IMR-90 (cell line): ENCODE measurements at regions not wholly inside any gene's neighbourhood (a gene's known extent, or its start where the extent isn't known, plus 50 kb on each side); places are given as distances from the start of the nearest gene placed in this dataset.

ENCODE experiments used
- ATAC-seq: fragments of 200-7000 bp; cut with Tn5 transposase; 2 replicates; pipeline ENCODE4 v1.9.1; 2020; ENCODE audit warnings: low read depth, mild to moderate bottlenecking, moderate library complexity
- BruUV-seq: library from RNA; stranded (reverse); fragments of 400-500 nt; replicated peaks from 2 replicates; lab custom pipeline; 2021; lab: Mats Ljungman, UMichigan
- CTCF ChIA-PET: fragments of 300-600 bp; formaldehyde crosslinking; extraction: SDS; loops from one replicate; lab custom pipeline; 2021; ENCODE audit warnings: antibody characterized with exemption; lab: Yijun Ruan, JAX
- POLR2A ChIA-PET: fragments of 300-600 bp; sonication (Branson Sonifier 250); formaldehyde crosslinking; loops from one replicate; lab custom pipeline; 2022; ENCODE audit warnings: antibody characterized with exemption; ENCODE audit not compliant: unreplicated experiment; lab: Charles Lee
- DNase-seq: peaks from one replicate; pipeline ENCODE4 v3.0.0; 2013
- H2AFZ ChIP-seq: replicated peaks from 2 replicates; pipeline ENCODE3; 2013; ENCODE audit warnings: low read length, mild to moderate bottlenecking; ENCODE audit not compliant: poor library complexity
- H2AK5ac ChIP-seq: 2 replicates; pipeline ENCODE4 v1.6.1; 2013; ENCODE audit warnings: low read depth, low read length, inconsistent platforms
- H2AK9ac ChIP-seq: replicated peaks from 2 replicates; pipeline ENCODE3; 2013; ENCODE audit warnings: mild to moderate bottlenecking, low read depth, low read length, moderate library complexity; ENCODE audit not compliant: poor library complexity
- H2BK120ac ChIP-seq: 2 replicates; pipeline ENCODE4 v1.6.1; 2013; ENCODE audit warnings: low read depth, low read length, inconsistent platforms
- H2BK15ac ChIP-seq: 3 replicates; pipeline ENCODE4 v1.6.1; 2013; ENCODE audit warnings: low read depth, low read length, inconsistent platforms
- H2BK20ac ChIP-seq: 2 replicates; pipeline ENCODE4 v1.6.1; 2013; ENCODE audit warnings: low read depth, mild to moderate bottlenecking, inconsistent platforms, low read length, moderate library complexity
- H2BK5ac ChIP-seq: 2 replicates; pipeline ENCODE4 v1.6.1; 2013; ENCODE audit warnings: mild to moderate bottlenecking, low read depth, low read length, inconsistent platforms; ENCODE audit not compliant: poor library complexity, severe bottlenecking
- H3K14ac ChIP-seq: replicated peaks from 2 replicates; pipeline ENCODE4 v1.6.1; 2013; ENCODE audit warnings: low read depth, low read length, inconsistent platforms
- H3K18ac ChIP-seq: 2 replicates; pipeline ENCODE4 v1.6.1; 2013; ENCODE audit warnings: low read depth, low read length, control low read depth
- H3K23ac ChIP-seq: 2 replicates; pipeline ENCODE4 v1.6.1; 2013; ENCODE audit warnings: low read depth, low read length, inconsistent platforms
- H3K27ac ChIP-seq: 2 replicates; pipeline ENCODE4 v1.5.1; 2013; ENCODE audit warnings: mild to moderate bottlenecking, control low read depth, low read length; ENCODE audit not compliant: insufficient read depth
- H3K27me3 ChIP-seq: 2 replicates; pipeline ENCODE4 v1.6.1; 2013; ENCODE audit warnings: low read length; ENCODE audit not compliant: control insufficient read depth, insufficient read depth
- H3K36me3 ChIP-seq: 2 replicates; pipeline ENCODE4 v1.6.1; 2013; ENCODE audit warnings: low read length, mixed read lengths; ENCODE audit not compliant: control insufficient read depth, insufficient read depth
- H3K4ac ChIP-seq: 2 replicates; pipeline ENCODE4 v1.6.1; 2013; ENCODE audit warnings: low read depth, low read length, inconsistent platforms
- H3K4me1 ChIP-seq: 2 replicates; pipeline ENCODE4 v1.6.1; 2013; ENCODE audit warnings: low read length, mixed read lengths; ENCODE audit not compliant: control insufficient read depth, insufficient read depth
- H3K4me2 ChIP-seq: 2 replicates; pipeline ENCODE4 v1.6.1; 2013; ENCODE audit warnings: low read depth, mild to moderate bottlenecking, control low read depth, low read length, moderate library complexity
- H3K4me3 ChIP-seq: 2 replicates; pipeline ENCODE4 v1.5.1; 2013; ENCODE audit warnings: low read depth, mild to moderate bottlenecking, control low read depth, low read length, moderate library complexity; ENCODE audit not compliant: insufficient read depth
- H3K56ac ChIP-seq: 2 replicates; pipeline ENCODE4 v1.6.1; 2013; ENCODE audit warnings: low read length, inconsistent platforms; ENCODE audit not compliant: insufficient read depth; ENCODE audit errors: extremely low read depth
- H3K79me1 ChIP-seq, 2 experiments: 2 replicates each; pipeline ENCODE4 v1.6.1; 2013; ENCODE audit warnings: low read length in 2 of 2, inconsistent platforms in 1 of 2, low read depth in 1 of 2
- H3K9ac ChIP-seq: 2 replicates; pipeline ENCODE4 v1.6.1; 2013; ENCODE audit warnings: low read depth, low read length, control low read depth
- H3K9me1 ChIP-seq: 2 replicates; pipeline ENCODE4 v1.6.1; 2013; ENCODE audit warnings: low read length, inconsistent platforms; ENCODE audit not compliant: insufficient read depth
- H3K9me3 ChIP-seq: 2 replicates; pipeline ENCODE4 v1.6.1; 2013; ENCODE audit warnings: low read length; ENCODE audit not compliant: control insufficient read depth, insufficient read depth
- H4K20me1 ChIP-seq: 2 replicates; pipeline ENCODE4 v1.6.1; 2013; ENCODE audit warnings: low read length, inconsistent platforms; ENCODE audit not compliant: insufficient read depth
- H4K5ac ChIP-seq: 2 replicates; pipeline ENCODE4 v1.6.1; 2013; ENCODE audit warnings: mild to moderate bottlenecking, low read depth, low read length, control low read depth
- H4K8ac ChIP-seq, 2 experiments: 2 replicates each; pipeline ENCODE4 v1.6.1; 2013; ENCODE audit warnings: low read depth in 2 of 2, low read length in 2 of 2, control low read depth in 1 of 2, inconsistent platforms in 1 of 2
- H4K91ac ChIP-seq: 2 replicates; pipeline ENCODE4 v1.6.1; 2013; ENCODE audit warnings: low read depth, low read length, inconsistent platforms; ENCODE audit not compliant: insufficient read depth
- BHLHE40 ChIP-seq: fragments of 150-350 bp; IDR thresholded peaks from 2 replicates; pipeline ENCODE4 v1.6.1; 2016; ENCODE audit warnings: mild to moderate bottlenecking, low read depth, low read length
- CEBPB ChIP-seq: IDR thresholded peaks from 2 replicates; pipeline ENCODE4 v1.6.1; 2012; ENCODE audit warnings: low read depth, low read length, improper control_type of control experiment
- CHD1 ChIP-seq: IDR thresholded peaks from 2 replicates; pipeline ENCODE4 v1.6.1; 2012; ENCODE audit warnings: low read depth, low read length, improper control_type of control experiment
- MAFK ChIP-seq: IDR thresholded peaks from 2 replicates; pipeline ENCODE4 v1.6.1; 2012; ENCODE audit warnings: low read depth, low read length, improper control_type of control experiment
- MAZ ChIP-seq: IDR thresholded peaks from 2 replicates; pipeline ENCODE4 v1.6.1; 2012; ENCODE audit warnings: low read depth, mild to moderate bottlenecking, low read length, improper control_type of control experiment, moderate library complexity, borderline replicate concordance
- NFE2L2 ChIP-seq: fragments of 150-350 bp; IDR thresholded peaks from 2 replicates; pipeline ENCODE4 v1.6.1; 2016; ENCODE audit warnings: low read depth, mild to moderate bottlenecking, low read length
- POLR2A ChIP-seq: IDR thresholded peaks from 2 replicates; pipeline ENCODE4 v1.6.1; 2012; ENCODE audit warnings: mild to moderate bottlenecking, low read depth, low read length
- RAD21 ChIP-seq: IDR thresholded peaks from 2 replicates; pipeline ENCODE4 v1.6.1; 2012; ENCODE audit warnings: low read length, improper control_type of control experiment
- RCOR1 ChIP-seq: IDR thresholded peaks from 2 replicates; pipeline ENCODE4 v1.6.1; 2012; ENCODE audit warnings: mild to moderate bottlenecking, low read length, improper control_type of control experiment; ENCODE audit not compliant: insufficient replicate concordance
- RFX5 ChIP-seq: IDR thresholded peaks from 2 replicates; pipeline ENCODE4 v1.8.0; 2012; ENCODE audit warnings: low read depth, mild to moderate bottlenecking, low read length, moderate library complexity
- SMC3 ChIP-seq: fragments of 150-350 bp; IDR thresholded peaks from 2 replicates; pipeline ENCODE4 v1.6.1; 2016; ENCODE audit warnings: low read depth, mild to moderate bottlenecking, antibody characterized with exemption, low read length, moderate library complexity
- WGBS, 2 experiments: methylation state at CpG; one replicate each; pipeline versions ENCODE4 v1.1.5 to v1.1.7; 2013; ENCODE audit warnings: missing lambda C conversion rate in 2 of 2; ENCODE audit not compliant: insufficient read length in 1 of 2; ENCODE audit errors: extremely low coverage in 2 of 2; 5-methylcytosine and 5-hydroxymethylcytosine counted together
- dilution Hi-C: fragments of 300-500 bp; cut with HindIII; formaldehyde crosslinking; loops from one replicate; pipeline ENCODE4 v1.14.3; 2018; ENCODE audit warnings: low sequenced_read_pairs; ENCODE audit not compliant: unreplicated experiment
- in situ Hi-C: fragments of 300-500 bp; cut with MboI; formaldehyde crosslinking; loops from 3 replicates; pipeline ENCODE4 v1.14.3; 2019; ENCODE audit warnings: low sequenced_read_pairs, inconsistent platforms, mixed read lengths
- intact Hi-C: fragments of 100-400 bp; cut with micrococcal nuclease; formaldehyde crosslinking; loops from 2 replicates; pipeline ENCODE4 v1.10.0; 2022
- TF ChIP-seq, protein P1 (sequence below): fragments of 150-350 bp; IDR thresholded peaks from 2 replicates; pipeline ENCODE4 v1.6.1; 2017; ENCODE audit warnings: mild to moderate bottlenecking, antibody characterized with exemption, low read length, low read depth
- TF ChIP-seq, protein P2 (sequence below): fragments of 150-350 bp; IDR thresholded peaks from 2 replicates; pipeline ENCODE4 v1.6.1; 2016; ENCODE audit warnings: low read depth, mild to moderate bottlenecking, low read length, moderate library complexity, borderline replicate concordance
- TF ChIP-seq, protein P3 (sequence below): conservative IDR thresholded peaks from 2 replicates; pipeline ENCODE4 v1.5.1; 2012; ENCODE audit warnings: mild to moderate bottlenecking, low read depth, low read length, improper control_type of control experiment

DNA sequence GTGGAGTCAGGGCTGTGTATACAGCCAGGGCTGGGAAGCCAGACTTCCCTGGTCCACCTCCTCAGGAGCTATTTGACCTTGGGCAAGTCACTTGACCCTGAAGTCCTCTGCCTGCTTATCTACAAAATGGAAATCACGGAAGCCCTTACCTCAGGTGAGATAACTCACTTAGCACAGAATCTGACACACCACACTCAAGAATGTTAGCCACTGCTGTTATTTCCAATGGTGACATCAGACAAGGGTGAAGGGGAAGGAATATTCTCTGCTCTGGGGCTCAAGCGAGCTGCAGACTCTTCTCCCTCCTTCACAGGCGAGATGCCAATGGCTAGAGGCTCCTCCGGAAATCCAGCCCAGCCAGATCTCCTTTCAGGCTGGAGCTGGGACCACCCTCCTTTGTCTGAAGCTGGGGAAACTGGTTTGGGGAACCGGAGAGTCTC lies 189.6 kb downstream of the HAUS1 start:
- no peak overlapping the region for H2BK20ac ChIP-seq
- no peak for TF ChIP-seq POLR2A
- TF ChIP-seq CEBPB = no peak
- TF ChIP-seq CHD1 = no peak
- no peak for TF ChIP-seq RFX5
- TF ChIP-seq NFE2L2 = no peak
- TF ChIP-seq, protein P1, sequence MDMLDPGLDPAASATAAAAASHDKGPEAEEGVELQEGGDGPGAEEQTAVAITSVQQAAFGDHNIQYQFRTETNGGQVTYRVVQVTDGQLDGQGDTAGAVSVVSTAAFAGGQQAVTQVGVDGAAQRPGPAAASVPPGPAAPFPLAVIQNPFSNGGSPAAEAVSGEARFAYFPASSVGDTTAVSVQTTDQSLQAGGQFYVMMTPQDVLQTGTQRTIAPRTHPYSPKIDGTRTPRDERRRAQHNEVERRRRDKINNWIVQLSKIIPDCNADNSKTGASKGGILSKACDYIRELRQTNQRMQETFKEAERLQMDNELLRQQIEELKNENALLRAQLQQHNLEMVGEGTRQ = no peak
- TF ChIP-seq, protein P2, sequence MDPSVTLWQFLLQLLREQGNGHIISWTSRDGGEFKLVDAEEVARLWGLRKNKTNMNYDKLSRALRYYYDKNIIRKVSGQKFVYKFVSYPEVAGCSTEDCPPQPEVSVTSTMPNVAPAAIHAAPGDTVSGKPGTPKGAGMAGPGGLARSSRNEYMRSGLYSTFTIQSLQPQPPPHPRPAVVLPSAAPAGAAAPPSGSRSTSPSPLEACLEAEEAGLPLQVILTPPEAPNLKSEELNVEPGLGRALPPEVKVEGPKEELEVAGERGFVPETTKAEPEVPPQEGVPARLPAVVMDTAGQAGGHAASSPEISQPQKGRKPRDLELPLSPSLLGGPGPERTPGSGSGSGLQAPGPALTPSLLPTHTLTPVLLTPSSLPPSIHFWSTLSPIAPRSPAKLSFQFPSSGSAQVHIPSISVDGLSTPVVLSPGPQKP = no peak
- no peak for TF ChIP-seq MAFK
- no peak for TF ChIP-seq BHLHE40
- TF ChIP-seq RCOR1 = no peak
- TF ChIP-seq RAD21 = no peak
- TF ChIP-seq, protein P3, sequence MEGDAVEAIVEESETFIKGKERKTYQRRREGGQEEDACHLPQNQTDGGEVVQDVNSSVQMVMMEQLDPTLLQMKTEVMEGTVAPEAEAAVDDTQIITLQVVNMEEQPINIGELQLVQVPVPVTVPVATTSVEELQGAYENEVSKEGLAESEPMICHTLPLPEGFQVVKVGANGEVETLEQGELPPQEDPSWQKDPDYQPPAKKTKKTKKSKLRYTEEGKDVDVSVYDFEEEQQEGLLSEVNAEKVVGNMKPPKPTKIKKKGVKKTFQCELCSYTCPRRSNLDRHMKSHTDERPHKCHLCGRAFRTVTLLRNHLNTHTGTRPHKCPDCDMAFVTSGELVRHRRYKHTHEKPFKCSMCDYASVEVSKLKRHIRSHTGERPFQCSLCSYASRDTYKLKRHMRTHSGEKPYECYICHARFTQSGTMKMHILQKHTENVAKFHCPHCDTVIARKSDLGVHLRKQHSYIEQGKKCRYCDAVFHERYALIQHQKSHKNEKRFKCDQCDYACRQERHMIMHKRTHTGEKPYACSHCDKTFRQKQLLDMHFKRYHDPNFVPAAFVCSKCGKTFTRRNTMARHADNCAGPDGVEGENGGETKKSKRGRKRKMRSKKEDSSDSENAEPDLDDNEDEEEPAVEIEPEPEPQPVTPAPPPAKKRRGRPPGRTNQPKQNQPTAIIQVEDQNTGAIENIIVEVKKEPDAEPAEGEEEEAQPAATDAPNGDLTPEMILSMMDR = no peak
- no peak for TF ChIP-seq MAZ
- TF ChIP-seq SMC3 = no peak
- BruUV-seq = no TSS peak
- 20% methylated on average over 1 of the region's 5 CpGs; no CpG with 5 or more reads in 1 of the 2 experiments for WGBS, 2 experiments
- H3K4me3 ChIP-seq = no peak overlapping the region
- H3K4ac ChIP-seq = no peak overlapping the region
- H2AK5ac ChIP-seq = no peak overlapping the region
- intact Hi-C loops (no loop called here), in situ Hi-C loops (loop anchor here (10.0 kb wide), 1 partner anchor 361 kb away; the partner anchor contains the start of gene LOXHD1), dilution Hi-C loops (no loop called here)
- ATAC-seq (no peak), DNase-seq (peak; percentile 8)
- no peak overlapping the region for H2AK9ac ChIP-seq
- no peaks in the 10 kb centered on the region for H3K9me1 ChIP-seq
- H3K56ac ChIP-seq = no peak overlapping the region
- no peak overlapping the region for H3K23ac ChIP-seq
- no peaks in the 10 kb centered on the region for H3K9me3 ChIP-seq
- H2BK120ac ChIP-seq = no peak overlapping the region
- CTCF ChIA-PET = no interaction called here
- no peak overlapping the region for H3K27ac ChIP-seq
- no peak overlapping the region for H3K4me2 ChIP-seq
- H2BK15ac ChIP-seq = no peak overlapping the region
- H4K5ac ChIP-seq = no peak overlapping the region
- no peak overlapping the region for H3K18ac ChIP-seq
- no peaks in the 10 kb centered on the region for H3K36me3 ChIP-seq
- no peak overlapping the region for H4K91ac ChIP-seq
- H3K79me1 ChIP-seq = no peaks in the 10 kb centered on the region
- H2AFZ ChIP-seq = no peak overlapping the region
- no peak overlapping the region for H2BK5ac ChIP-seq
- H3K27me3 ChIP-seq = no peaks in the 10 kb centered on the region; the same call in 1 of the 2 replicates
- no peaks in the 10 kb centered on the region for H3K4me1 ChIP-seq
- no peak overlapping the region for H3K14ac ChIP-seq
- H4K8ac ChIP-seq = no peak overlapping the region
- H3K9ac ChIP-seq = no peak overlapping the region
- POLR2A ChIA-PET = no interaction called here
- H4K20me1 ChIP-seq = no peaks in the 10 kb centered on the region
